ENCODE measurements at regions not wholly inside any gene's neighbourhood (a gene's known extent, or its start where the extent isn't known, plus 50 kb on each side); places are given as distances from the start of the nearest gene placed in this dataset.

DNA sequence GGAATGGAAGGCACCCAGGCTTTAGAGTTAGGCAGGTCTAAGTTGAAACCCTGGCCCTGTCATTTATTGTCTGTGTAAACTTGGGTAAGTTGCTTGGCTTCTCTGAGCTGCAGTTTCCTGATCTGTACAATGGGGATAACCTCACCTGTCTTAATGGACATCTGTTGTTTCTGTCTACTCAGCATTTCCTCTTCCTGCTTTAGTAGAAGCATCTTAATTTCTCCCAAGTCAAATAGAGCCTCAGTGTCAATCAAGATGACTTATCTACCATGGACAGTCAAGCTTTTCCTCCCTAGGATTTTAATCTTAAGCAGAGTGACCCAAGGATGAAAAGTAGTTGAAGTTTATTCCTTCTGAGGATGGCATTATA is 119.7 kb downstream of the FZD1 start:
- TF ChIP-seq MED1 (CRISPR knock-in tag; IDR thresholded peaks at IDR 0.05), result no peak
- TF ChIP-seq, protein P1, sequence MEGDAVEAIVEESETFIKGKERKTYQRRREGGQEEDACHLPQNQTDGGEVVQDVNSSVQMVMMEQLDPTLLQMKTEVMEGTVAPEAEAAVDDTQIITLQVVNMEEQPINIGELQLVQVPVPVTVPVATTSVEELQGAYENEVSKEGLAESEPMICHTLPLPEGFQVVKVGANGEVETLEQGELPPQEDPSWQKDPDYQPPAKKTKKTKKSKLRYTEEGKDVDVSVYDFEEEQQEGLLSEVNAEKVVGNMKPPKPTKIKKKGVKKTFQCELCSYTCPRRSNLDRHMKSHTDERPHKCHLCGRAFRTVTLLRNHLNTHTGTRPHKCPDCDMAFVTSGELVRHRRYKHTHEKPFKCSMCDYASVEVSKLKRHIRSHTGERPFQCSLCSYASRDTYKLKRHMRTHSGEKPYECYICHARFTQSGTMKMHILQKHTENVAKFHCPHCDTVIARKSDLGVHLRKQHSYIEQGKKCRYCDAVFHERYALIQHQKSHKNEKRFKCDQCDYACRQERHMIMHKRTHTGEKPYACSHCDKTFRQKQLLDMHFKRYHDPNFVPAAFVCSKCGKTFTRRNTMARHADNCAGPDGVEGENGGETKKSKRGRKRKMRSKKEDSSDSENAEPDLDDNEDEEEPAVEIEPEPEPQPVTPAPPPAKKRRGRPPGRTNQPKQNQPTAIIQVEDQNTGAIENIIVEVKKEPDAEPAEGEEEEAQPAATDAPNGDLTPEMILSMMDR (CRISPR knock-in tag; IDR thresholded peaks at IDR 0.05), result no peak
- TF ChIP-seq ZSCAN22 (CRISPR knock-in tag; IDR thresholded peaks at IDR 0.05), result no peak
- no peak for TF ChIP-seq EZH2 (conservative IDR thresholded peaks at IDR 0.05; ENCODE audit: low read depth, low read length)

All from HepG2 (cell line).